Ishikawa (cell line): ENCODE measurements at regions not wholly inside any gene's neighbourhood (a gene's known extent, or its start where the extent isn't known, plus 50 kb on each side); places are given as distances from the start of the nearest gene placed in this dataset.

Experiments used
- CEBPB ChIP-seq: IDR thresholded peaks from 2 replicates; pipeline ENCODE4 v1.6.1; 2012
- EGR1 ChIP-seq: IDR thresholded peaks from 2 replicates; pipeline ENCODE4 v1.6.1; 2012
- EP300 ChIP-seq: IDR thresholded peaks from 2 replicates; pipeline ENCODE4 v1.6.1; 2012; ENCODE audit warnings: borderline replicate concordance

GRCh38 chr6:135568379-135568778 is 70.8 kb upstream of the AHI1 start:
- TF ChIP-seq EGR1 (no peak), EP300 (no peak), CEBPB (no peak)
